DND-41 (cell line): ENCODE measurements at regions not wholly inside any gene's neighbourhood (a gene's known extent, or its start where the extent isn't known, plus 50 kb on each side); places are given as distances from the start of the nearest gene placed in this dataset.
A peak's percentile ranks its signal among the peaks of the same experiment; 100 is the strongest.

Source experiments
- ATAC-seq: fragments of 200-7000 bp; cut with Tn5 transposase; 3 replicates; pipeline ENCODE4 v1.9.1; 2021; ENCODE audit warnings: low read depth; ENCODE audit not compliant: insufficient read depth
- DNase-seq: peaks from one replicate; pipeline ENCODE4 v3.0.0-alpha.2; 2020
- H2AFZ ChIP-seq: 2 replicates; pipeline ENCODE4 v1.6.0; 2012; ENCODE audit warnings: low read depth, low read length
- H3K27ac ChIP-seq: 2 replicates; pipeline ENCODE4 v1.5.1; 2012; ENCODE audit warnings: low read length, inconsistent platforms
- H3K27me3 ChIP-seq: fragments of 200-600 bp; sonication (generic); 2 replicates; pipeline ENCODE4 v1.6.0; 2012; ENCODE audit warnings: low read length, mild to moderate bottlenecking, inconsistent platforms; ENCODE audit not compliant: insufficient read depth, poor library complexity
- H3K36me3 ChIP-seq: 2 replicates; pipeline ENCODE4 v1.5.1; 2012; ENCODE audit warnings: low read length, inconsistent platforms; ENCODE audit not compliant: insufficient read depth
- H3K4me1 ChIP-seq: 2 replicates; pipeline ENCODE4 v1.5.1; 2012; ENCODE audit warnings: mild to moderate bottlenecking, low read length; ENCODE audit not compliant: insufficient read depth
- H3K4me2 ChIP-seq: 2 replicates; pipeline ENCODE4 v1.6.0; 2012; ENCODE audit warnings: mild to moderate bottlenecking, moderate library complexity, low read length, inconsistent platforms; ENCODE audit not compliant: insufficient read depth
- H3K4me3 ChIP-seq, 2 experiments: fragments of 200-600 bp in 1 of 2; shearing (Covaris generic) in 1 of 2; 2 replicates each; pipeline ENCODE4 v1.5.1; 2012 to 2016; ENCODE audit warnings: inconsistent platforms in 2 of 2, low read length in 2 of 2, mild to moderate bottlenecking in 2 of 2, low read depth in 1 of 2, moderate library complexity in 1 of 2
- H3K79me2 ChIP-seq: 2 replicates; pipeline ENCODE4 v1.6.0; 2012; ENCODE audit warnings: low read length, inconsistent platforms; ENCODE audit not compliant: insufficient read depth
- H3K9ac ChIP-seq: 2 replicates; pipeline ENCODE4 v1.6.0; 2012; ENCODE audit warnings: low read depth, mild to moderate bottlenecking, inconsistent platforms, low read length, moderate library complexity
- H3K9me3 ChIP-seq: 2 replicates; pipeline ENCODE4 v1.5.1; 2012; ENCODE audit warnings: low read length, moderate library complexity, mild to moderate bottlenecking, inconsistent platforms; ENCODE audit not compliant: insufficient read depth, severe bottlenecking
- H4K20me1 ChIP-seq: 2 replicates; pipeline ENCODE4 v1.6.0; 2012; ENCODE audit warnings: low read length; ENCODE audit not compliant: insufficient read depth
- CTCF ChIP-seq: IDR thresholded peaks from 2 replicates; pipeline ENCODE4 v1.5.1; 2012; ENCODE audit warnings: borderline replicate concordance, low read length, moderate library complexity, mild to moderate bottlenecking; ENCODE audit not compliant: poor library complexity, severe bottlenecking; ENCODE audit errors: extremely low read depth
- EZH2 ChIP-seq: IDR thresholded peaks from 3 replicates; pipeline ENCODE4 v1.6.1; 2012; ENCODE audit warnings: borderline replicate concordance, low read depth, mild to moderate bottlenecking, moderate library complexity, low read length, inconsistent platforms; ENCODE audit not compliant: severe bottlenecking

GRCh38 chr2:128410758-128411215 lies 92.1 kb upstream of the HS6ST1 start:
- Histone ChIP-seq H3K27me3 (no peaks in the 10 kb centered on the region), H3K4me1 (peaks cover 71% of the 10 kb centered on the region), H2AFZ (no peak overlapping the region), H3K79me2 (no peaks in the 10 kb centered on the region), H3K9me3 (no peaks in the 10 kb centered on the region), H3K36me3 (no peaks in the 10 kb centered on the region), H3K9ac (no peak overlapping the region), H3K4me2 (no peak overlapping the region), H4K20me1 (no peaks in the 10 kb centered on the region), H3K27ac (peak overlapping the region; percentile 13; the same call in 1 of the 2 replicates), H3K4me3 (no peak overlapping the region)
- DNase-seq (peak; percentile 3), ATAC-seq (no peak)
- no peak for TF ChIP-seq EZH2
- TF ChIP-seq CTCF: no peak

- ATAC-seq (no peak), DNase-seq (peak; percentile 6)
- H3K36me3 ChIP-seq: no peaks in the 10 kb centered on the region
- peaks cover 77% of the 10 kb centered on the region for H3K4me1 ChIP-seq
- TF ChIP-seq EZH2 (no peak), CTCF (no peak)
- H3K4me2 ChIP-seq: no peak overlapping the region
- H4K20me1 ChIP-seq: no peaks in the 10 kb centered on the region
- H3K9me3 ChIP-seq: no peaks in the 10 kb centered on the region
- H3K27me3 ChIP-seq: no peaks in the 10 kb centered on the region
- no peaks in the 10 kb centered on the region for H3K79me2 ChIP-seq
- no peak overlapping the region for H3K4me3 ChIP-seq
- H3K9ac ChIP-seq: no peak overlapping the region
- H2AFZ ChIP-seq: no peak overlapping the region
- H3K27ac ChIP-seq: peak overlapping the region; percentile 58; the same call in 1 of the 2 replicates
These were observed 92.8 kb upstream of the HS6ST1 start for GRCh38 chr2:128411431-128411830.

- TF ChIP-seq CTCF (no peak), EZH2 (no peak)
- no peaks in the 10 kb centered on the region for H4K20me1 ChIP-seq
- H3K9me3 ChIP-seq: no peaks in the 10 kb centered on the region
- peak overlapping the region; percentile 88 for H3K27ac ChIP-seq
- H3K79me2 ChIP-seq: no peaks in the 10 kb centered on the region
- H2AFZ ChIP-seq: no peak overlapping the region
- peak overlapping the region; percentile 52 for H3K9ac ChIP-seq
- ATAC-seq (peak; percentile 41), DNase-seq (peak; percentile 55)
- H3K4me2 ChIP-seq: no peak overlapping the region
- H3K4me3 ChIP-seq: no peak overlapping the region
- no peaks in the 10 kb centered on the region for H3K27me3 ChIP-seq
- no peaks in the 10 kb centered on the region for H3K36me3 ChIP-seq
- peaks cover 85% of the 10 kb centered on the region for H3K4me1 ChIP-seq
These were observed 93.7 kb upstream of the HS6ST1 start for GRCh38 chr2:128412181-128412871.
